ENCODE measurements at regions not wholly inside any gene's neighbourhood (a gene's known extent, or its start where the extent isn't known, plus 50 kb on each side); places are given as distances from the start of the nearest gene placed in this dataset.

GRCh38 chr5:4230786-4231641, 635.4 kb downstream of the IRX1 start:
- TF ChIP-seq, protein P1, sequence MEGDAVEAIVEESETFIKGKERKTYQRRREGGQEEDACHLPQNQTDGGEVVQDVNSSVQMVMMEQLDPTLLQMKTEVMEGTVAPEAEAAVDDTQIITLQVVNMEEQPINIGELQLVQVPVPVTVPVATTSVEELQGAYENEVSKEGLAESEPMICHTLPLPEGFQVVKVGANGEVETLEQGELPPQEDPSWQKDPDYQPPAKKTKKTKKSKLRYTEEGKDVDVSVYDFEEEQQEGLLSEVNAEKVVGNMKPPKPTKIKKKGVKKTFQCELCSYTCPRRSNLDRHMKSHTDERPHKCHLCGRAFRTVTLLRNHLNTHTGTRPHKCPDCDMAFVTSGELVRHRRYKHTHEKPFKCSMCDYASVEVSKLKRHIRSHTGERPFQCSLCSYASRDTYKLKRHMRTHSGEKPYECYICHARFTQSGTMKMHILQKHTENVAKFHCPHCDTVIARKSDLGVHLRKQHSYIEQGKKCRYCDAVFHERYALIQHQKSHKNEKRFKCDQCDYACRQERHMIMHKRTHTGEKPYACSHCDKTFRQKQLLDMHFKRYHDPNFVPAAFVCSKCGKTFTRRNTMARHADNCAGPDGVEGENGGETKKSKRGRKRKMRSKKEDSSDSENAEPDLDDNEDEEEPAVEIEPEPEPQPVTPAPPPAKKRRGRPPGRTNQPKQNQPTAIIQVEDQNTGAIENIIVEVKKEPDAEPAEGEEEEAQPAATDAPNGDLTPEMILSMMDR (conservative IDR thresholded peaks at IDR 0.05; ENCODE audit: low read length) = no peak
- DNase-seq (ENCODE audit: low read depth) = no peak

GRCh38 chr5:4232084-4232483, 636.5 kb downstream of the IRX1 start:
- no peak overlapping the region for H3K4me3 ChIP-seq (ENCODE audit: low read length)
- TF ChIP-seq, protein P1 (conservative IDR thresholded peaks at IDR 0.05; ENCODE audit: low read length) = no peak
- no peak for DNase-seq (ENCODE audit: low read depth)

More at GRCh38 chr5:4230786-4231641, 635.4 kb downstream of the IRX1 start:
- no peak overlapping the region for H3K4me3 ChIP-seq (ENCODE audit: low read length)

DNA sequence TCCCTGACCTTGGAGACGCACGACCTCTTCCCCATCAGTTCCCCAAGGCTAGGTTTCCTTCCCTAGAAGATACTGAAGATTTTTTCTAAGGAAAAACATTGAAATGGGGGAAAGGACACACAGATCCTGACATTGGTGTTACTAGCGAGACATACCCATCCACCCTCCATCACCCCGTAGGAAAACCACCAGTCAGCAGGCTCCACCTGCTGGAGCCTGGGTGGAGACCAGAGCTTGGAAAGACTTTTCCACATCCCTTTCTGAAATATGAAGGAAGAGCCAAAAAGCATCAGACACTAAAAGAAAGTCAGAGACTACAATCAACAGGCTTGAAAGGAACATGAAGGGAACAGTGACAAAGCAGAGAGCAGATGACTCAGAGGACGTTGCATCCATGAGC, 638.0 kb downstream of the IRX1 start:
- no peak for DNase-seq (ENCODE audit: low read depth)
- TF ChIP-seq, protein P1 (conservative IDR thresholded peaks at IDR 0.05; ENCODE audit: low read length) = no peak
- no peak overlapping the region for H3K4me3 ChIP-seq (ENCODE audit: low read length)

- TF ChIP-seq, protein P1 (conservative IDR thresholded peaks at IDR 0.05; ENCODE audit: low read length) = no peak
- no peak overlapping the region for H3K4me3 ChIP-seq (ENCODE audit: low read length)
- no peak for DNase-seq (ENCODE audit: low read depth)
These were observed 648.0 kb downstream of the IRX1 start for GRCh38 chr5:4243479-4244264.

GRCh38 chr5:4244306-4244705, 648.7 kb downstream of the IRX1 start:
- H3K4me3 ChIP-seq (ENCODE audit: low read length) = no peak overlapping the region
- DNase-seq (ENCODE audit: low read depth) = no peak
- TF ChIP-seq, protein P1 (conservative IDR thresholded peaks at IDR 0.05; ENCODE audit: low read length) = no peak

DNA sequence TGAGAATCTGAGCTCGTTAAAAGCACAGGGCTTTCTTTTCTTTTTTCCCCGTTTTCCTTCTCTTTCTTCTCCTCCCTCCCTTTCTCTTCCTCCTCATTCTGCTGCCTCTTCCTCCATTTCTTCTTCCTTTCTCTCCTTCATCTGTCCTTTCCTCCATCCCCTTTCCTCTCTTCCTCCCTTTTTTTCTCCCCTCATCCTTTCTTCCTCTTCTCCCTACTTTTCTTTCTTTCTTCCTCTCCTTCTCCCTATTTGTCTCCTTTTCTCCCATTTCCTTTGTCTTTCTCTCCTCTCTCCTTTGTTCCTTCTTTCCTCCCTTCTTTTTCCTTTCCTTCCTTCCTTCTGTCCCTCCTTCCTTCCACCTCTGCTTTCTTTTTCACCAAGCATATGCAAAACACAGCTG, 649.4 kb downstream of the IRX1 start:
- TF ChIP-seq, protein P1 (conservative IDR thresholded peaks at IDR 0.05; ENCODE audit: low read length) = no peak
- H3K4me3 ChIP-seq (ENCODE audit: low read length) = no peak overlapping the region
- no peak for DNase-seq (ENCODE audit: low read depth)

All from AG10803 (cell line).